ENCODE measurements at regions not wholly inside any gene's neighbourhood (a gene's known extent, or its start where the extent isn't known, plus 50 kb on each side); places are given as distances from the start of the nearest gene placed in this dataset.
"Not testable (repeated sequence)": the region's sequence is repeated elsewhere in the genome, so short reads cannot be mapped to it uniquely, and the experiment has no call there.

- not testable (repeated sequence) for TF ChIP-seq POLR2A (IDR thresholded peaks at IDR 0.05; ENCODE audit: low read depth, low read length); POLR2AphosphoS5 (IDR thresholded peaks at IDR 0.05; ENCODE audit: low read depth, low read length); TAF1 (IDR thresholded peaks at IDR 0.05; ENCODE audit: borderline replicate concordance, low read depth, low read length)
These were observed 1151.6 kb upstream of the FAM98A start for GRCh38 chr2:34750742-34751141.
